Astrocyte (in vitro differentiated cells and primary cell): ENCODE measurements at regions not wholly inside any gene's neighbourhood (a gene's known extent, or its start where the extent isn't known, plus 50 kb on each side); places are given as distances from the start of the nearest gene placed in this dataset.

Experiments
- DNase-seq: peaks from one replicate; pipeline ENCODE4 v3.0.0-alpha.2; 2010; ENCODE audit warnings: low read depth
- FAIRE-seq: peaks from 2 replicates; lab custom pipeline; 2011; peaks lifted over from hg19 to GRCh38; lab: Jason Lieb, UNC
- H2AFZ ChIP-seq: 2 replicates; pipeline ENCODE4 v1.6.0; 2012; ENCODE audit warnings: low read depth, low read length, inconsistent platforms
- H3K27ac ChIP-seq: 2 replicates; pipeline ENCODE4 v1.5.1; 2011; ENCODE audit warnings: low read depth, low read length, inconsistent platforms
- H3K27me3 ChIP-seq: 2 replicates; pipeline ENCODE4 v1.6.0; 2011; ENCODE audit warnings: low read length, inconsistent platforms; ENCODE audit not compliant: insufficient read depth
- H3K36me3 ChIP-seq: 2 replicates; pipeline ENCODE4 v1.5.1; 2011; ENCODE audit warnings: low read length, inconsistent platforms; ENCODE audit not compliant: insufficient read depth
- H3K4me1 ChIP-seq: 2 replicates; pipeline ENCODE4 v1.5.1; 2011; ENCODE audit warnings: low read length, inconsistent platforms; ENCODE audit not compliant: insufficient read depth
- H3K4me2 ChIP-seq: 2 replicates; pipeline ENCODE4 v1.6.0; 2012; ENCODE audit warnings: low read length, inconsistent platforms
- H3K4me3 ChIP-seq: 2 replicates; pipeline ENCODE4 v1.5.1; 2011; ENCODE audit warnings: low read depth, mild to moderate bottlenecking, low read length, inconsistent platforms; ENCODE audit not compliant: insufficient read depth
- H3K79me2 ChIP-seq: 2 replicates; pipeline ENCODE4 v1.6.0; 2012; ENCODE audit warnings: mild to moderate bottlenecking, low read length, inconsistent platforms; ENCODE audit not compliant: insufficient read depth
- H3K9ac ChIP-seq: 2 replicates; pipeline ENCODE4 v1.6.0; 2012; ENCODE audit warnings: mild to moderate bottlenecking, low read length, inconsistent platforms
- H3K9me3 ChIP-seq: 2 replicates; pipeline ENCODE4 v1.5.1; 2012; ENCODE audit warnings: low read depth, mild to moderate bottlenecking, low read length, inconsistent platforms; ENCODE audit not compliant: insufficient read depth
- H4K20me1 ChIP-seq: 2 replicates; pipeline ENCODE4 v1.6.0; 2012; ENCODE audit warnings: low read length, inconsistent platforms; ENCODE audit not compliant: insufficient read depth
- H3K27ac Mint-ChIP-seq: one replicate; pipeline ENCODE4 v1.8.0; 2021; ENCODE audit warnings: mild to moderate bottlenecking, mixed read lengths; ENCODE audit not compliant: unreplicated experiment
- H3K27me3 Mint-ChIP-seq: one replicate; pipeline ENCODE4 v1.8.0; 2021; ENCODE audit warnings: low read depth, mixed read lengths; ENCODE audit not compliant: unreplicated experiment
- H3K36me3 Mint-ChIP-seq: one replicate; pipeline ENCODE4 v1.8.0; 2021; ENCODE audit warnings: low read depth, mixed read lengths; ENCODE audit not compliant: unreplicated experiment
- H3K4me1 Mint-ChIP-seq: one replicate; pipeline ENCODE4 v1.8.0; 2021; ENCODE audit warnings: low read depth, mixed read lengths; ENCODE audit not compliant: unreplicated experiment
- H3K4me3 Mint-ChIP-seq: one replicate; pipeline ENCODE4 v1.8.0; 2021; ENCODE audit warnings: mild to moderate bottlenecking, moderate library complexity, mixed read lengths; ENCODE audit not compliant: unreplicated experiment
- H3K9me3 Mint-ChIP-seq: one replicate; pipeline ENCODE4 v1.8.0; 2021; ENCODE audit warnings: mild to moderate bottlenecking, mixed read lengths; ENCODE audit not compliant: unreplicated experiment
- EZH2 ChIP-seq: IDR thresholded peaks from 2 replicates; pipeline ENCODE4 v1.6.1; 2012; ENCODE audit warnings: mild to moderate bottlenecking, low read length, inconsistent platforms; ENCODE audit not compliant: insufficient read depth
- TF ChIP-seq, protein P1 (sequence below): IDR thresholded peaks from 2 replicates; pipeline ENCODE4 v1.5.1; 2011; ENCODE audit warnings: low read depth, mild to moderate bottlenecking, inconsistent platforms, low read length, moderate library complexity; ENCODE audit not compliant: insufficient read depth

DNA sequence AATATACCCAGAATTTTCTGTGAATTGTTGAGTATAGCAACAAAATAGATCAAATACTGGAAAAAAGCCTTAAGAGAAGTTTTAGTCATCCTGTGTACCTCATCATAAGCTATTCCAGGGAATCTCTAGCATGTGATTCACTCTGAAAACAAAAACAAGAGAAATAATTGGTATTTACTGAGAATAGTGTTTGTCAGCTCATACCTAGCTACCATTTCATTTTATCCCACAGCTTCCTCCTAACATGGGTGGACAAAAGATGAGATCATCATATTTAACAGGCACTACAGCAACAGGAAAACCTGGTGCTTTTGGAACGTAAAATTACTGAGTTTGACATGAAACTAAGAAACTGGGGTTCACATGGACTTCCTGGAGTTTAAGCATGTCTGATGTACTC is 753.5 kb upstream of the NECTIN3 start:
- H3K27ac ChIP-seq, result no peak overlapping the region

DNA sequence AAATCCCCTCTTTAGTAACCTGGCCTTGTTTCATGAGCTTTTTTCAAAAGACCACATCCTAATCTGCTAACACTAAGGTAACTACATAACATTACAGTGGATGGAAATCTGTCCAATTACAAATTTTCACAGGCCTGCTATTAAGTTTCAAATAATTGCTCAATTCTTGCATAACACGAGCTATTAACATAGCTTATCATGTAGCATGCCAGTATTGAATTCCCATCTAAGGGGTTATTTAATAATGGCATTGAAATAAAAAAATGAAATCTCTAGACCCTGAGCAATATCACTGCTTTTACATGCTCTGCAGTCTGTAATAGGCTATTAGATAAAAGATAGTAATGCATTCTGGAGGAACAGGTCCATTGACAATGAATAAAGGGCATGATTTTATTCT is 748.3 kb upstream of the NECTIN3 start:
- H3K4me1 Mint-ChIP-seq, result no peaks in the 10 kb centered on the region
- FAIRE-seq (no peak), DNase-seq (no peak)
- Histone ChIP-seq H3K4me1 (peaks cover 2% of the 10 kb centered on the region), H3K9ac (no peak overlapping the region), H3K27ac (no peak overlapping the region), H3K79me2 (no peaks in the 10 kb centered on the region), H3K36me3 (no peaks in the 10 kb centered on the region), H3K4me3 (no peak overlapping the region), H2AFZ (no peak overlapping the region), H3K4me2 (no peak overlapping the region), H4K20me1 (no peaks in the 10 kb centered on the region), H3K27me3 (no peaks in the 10 kb centered on the region), H3K9me3 (no peaks in the 10 kb centered on the region)
- no peaks in the 10 kb centered on the region for H3K27me3 Mint-ChIP-seq
- no peaks in the 10 kb centered on the region for H3K36me3 Mint-ChIP-seq
- H3K4me3 Mint-ChIP-seq, result no peak overlapping the region
- no peak overlapping the region for H3K27ac Mint-ChIP-seq
- H3K9me3 Mint-ChIP-seq, result peaks cover 4% of the 10 kb centered on the region
- no peak for TF ChIP-seq EZH2
- TF ChIP-seq, protein P1, sequence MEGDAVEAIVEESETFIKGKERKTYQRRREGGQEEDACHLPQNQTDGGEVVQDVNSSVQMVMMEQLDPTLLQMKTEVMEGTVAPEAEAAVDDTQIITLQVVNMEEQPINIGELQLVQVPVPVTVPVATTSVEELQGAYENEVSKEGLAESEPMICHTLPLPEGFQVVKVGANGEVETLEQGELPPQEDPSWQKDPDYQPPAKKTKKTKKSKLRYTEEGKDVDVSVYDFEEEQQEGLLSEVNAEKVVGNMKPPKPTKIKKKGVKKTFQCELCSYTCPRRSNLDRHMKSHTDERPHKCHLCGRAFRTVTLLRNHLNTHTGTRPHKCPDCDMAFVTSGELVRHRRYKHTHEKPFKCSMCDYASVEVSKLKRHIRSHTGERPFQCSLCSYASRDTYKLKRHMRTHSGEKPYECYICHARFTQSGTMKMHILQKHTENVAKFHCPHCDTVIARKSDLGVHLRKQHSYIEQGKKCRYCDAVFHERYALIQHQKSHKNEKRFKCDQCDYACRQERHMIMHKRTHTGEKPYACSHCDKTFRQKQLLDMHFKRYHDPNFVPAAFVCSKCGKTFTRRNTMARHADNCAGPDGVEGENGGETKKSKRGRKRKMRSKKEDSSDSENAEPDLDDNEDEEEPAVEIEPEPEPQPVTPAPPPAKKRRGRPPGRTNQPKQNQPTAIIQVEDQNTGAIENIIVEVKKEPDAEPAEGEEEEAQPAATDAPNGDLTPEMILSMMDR, result no peak

More for the DNA sequence above, 753.5 kb upstream of the NECTIN3 start:
- no peak overlapping the region for H3K9ac ChIP-seq
- peaks cover 1% of the 10 kb centered on the region for H3K4me1 Mint-ChIP-seq
- no peaks in the 10 kb centered on the region for H3K9me3 ChIP-seq
- DNase-seq, result peak; percentile 6
- no peaks in the 10 kb centered on the region for H3K79me2 ChIP-seq
- no peak overlapping the region for H3K27ac Mint-ChIP-seq
- H4K20me1 ChIP-seq, result no peaks in the 10 kb centered on the region
- H3K36me3 Mint-ChIP-seq, result no peaks in the 10 kb centered on the region
- no peaks in the 10 kb centered on the region for H3K27me3 Mint-ChIP-seq
- H3K4me3 Mint-ChIP-seq, result no peak overlapping the region
- H3K9me3 Mint-ChIP-seq, result no peaks in the 10 kb centered on the region
- H3K4me3 ChIP-seq, result no peak overlapping the region
- no peak for TF ChIP-seq EZH2
- TF ChIP-seq, protein P1, result no peak
- peak overlapping the region; percentile 13 for H2AFZ ChIP-seq
- FAIRE-seq, result peak; percentile 89
- H3K4me1 ChIP-seq, result peaks cover 7% of the 10 kb centered on the region
- H3K4me2 ChIP-seq, result no peak overlapping the region
- no peaks in the 10 kb centered on the region for H3K27me3 ChIP-seq
- H3K36me3 ChIP-seq, result no peaks in the 10 kb centered on the region

DNA sequence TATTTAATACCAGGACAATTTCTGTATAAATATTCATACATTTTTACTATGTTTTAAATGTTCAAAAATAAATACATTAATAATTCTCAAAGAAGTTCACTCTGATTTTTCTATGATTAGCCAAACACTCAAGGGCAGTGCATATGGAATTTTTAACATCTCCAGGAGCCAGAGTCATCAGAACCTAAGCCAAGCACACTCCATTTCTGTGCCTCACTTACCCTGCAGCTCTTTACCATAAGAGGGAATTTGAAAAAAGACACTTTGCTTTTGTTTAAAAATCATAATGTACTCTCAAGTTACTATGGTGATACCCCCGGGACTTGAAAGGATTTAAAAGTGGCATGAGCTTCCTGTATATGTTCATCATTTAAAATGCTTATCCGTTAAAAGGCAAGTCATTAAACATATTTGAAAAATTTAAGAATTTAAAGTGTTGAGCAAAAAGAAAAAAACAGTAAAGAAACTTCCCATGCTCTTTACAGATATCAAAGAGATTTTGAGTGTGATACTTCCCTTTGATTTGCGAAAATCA is 747.4 kb upstream of the NECTIN3 start:
- H3K9ac ChIP-seq, result no peak overlapping the region
- DNase-seq, result no peak
- H3K27me3 Mint-ChIP-seq, result no peaks in the 10 kb centered on the region
- H4K20me1 ChIP-seq, result no peaks in the 10 kb centered on the region
- no peak overlapping the region for H3K27ac Mint-ChIP-seq
- H2AFZ ChIP-seq, result no peak overlapping the region
- no peak for FAIRE-seq
- H3K27ac ChIP-seq, result no peak overlapping the region
- no peaks in the 10 kb centered on the region for H3K9me3 ChIP-seq
- H3K4me1 ChIP-seq, result no peaks in the 10 kb centered on the region
- no peak overlapping the region for H3K4me2 ChIP-seq
- no peak overlapping the region for H3K4me3 ChIP-seq
- H3K36me3 Mint-ChIP-seq, result no peaks in the 10 kb centered on the region
- H3K36me3 ChIP-seq, result no peaks in the 10 kb centered on the region
- no peaks in the 10 kb centered on the region for H3K27me3 ChIP-seq
- H3K79me2 ChIP-seq, result no peaks in the 10 kb centered on the region
- H3K4me1 Mint-ChIP-seq, result no peaks in the 10 kb centered on the region
- TF ChIP-seq, protein P1, result no peak
- no peak for TF ChIP-seq EZH2
- no peak overlapping the region for H3K4me3 Mint-ChIP-seq
- peaks cover 4% of the 10 kb centered on the region for H3K9me3 Mint-ChIP-seq
